Liver (tissue), 3 donors: ENCODE measurements at regions not wholly inside any gene's neighbourhood (a gene's known extent, or its start where the extent isn't known, plus 50 kb on each side); places are given as distances from the start of the nearest gene placed in this dataset.

Source experiments
- FOXA1 ChIP-seq: IDR thresholded peaks from 2 replicates; pipeline ENCODE4 v1.6.1; 2016; ENCODE audit warnings: antibody characterized with exemption
- HNF4A ChIP-seq, 2 donors: conservative IDR thresholded peaks; 2 replicates each; pipeline ENCODE4 v1.6.1; 2016; ENCODE audit warnings: antibody characterized with exemption in 2 of 2, mild to moderate bottlenecking in 2 of 2
- JUND ChIP-seq, 2 donors: IDR thresholded peaks; 2 replicates each; pipeline ENCODE4 v1.6.1; 2016; ENCODE audit warnings: antibody characterized with exemption in 2 of 2
- RAD21 ChIP-seq, 2 donors: IDR thresholded peaks; 2 replicates each; pipeline ENCODE4 v1.6.1; 2016; ENCODE audit warnings: antibody characterized with exemption in 2 of 2, mild to moderate bottlenecking in 2 of 2
- YY1 ChIP-seq: IDR thresholded peaks from 2 replicates; pipeline ENCODE4 v1.6.1; 2016; ENCODE audit warnings: antibody characterized with exemption, mild to moderate bottlenecking
- TF ChIP-seq, protein P1 (sequence below): fragments of 150-350 bp; IDR thresholded peaks from 2 replicates; pipeline ENCODE4 v1.5.1; 2017; ENCODE audit warnings: improper control_type of control experiment, low read depth, low read length; ENCODE audit not compliant: missing input control
- TF ChIP-seq, protein P2 (sequence below): IDR thresholded peaks from 2 replicates; pipeline ENCODE4 v1.6.1; 2016; ENCODE audit warnings: antibody characterized with exemption
- TF ChIP-seq, protein P3 (sequence below): IDR thresholded peaks from 2 replicates; pipeline ENCODE4 v1.6.1; 2016; ENCODE audit warnings: antibody characterized with exemption, mild to moderate bottlenecking
- donor health status: healthy.
- donor health status: healthy.

DNA sequence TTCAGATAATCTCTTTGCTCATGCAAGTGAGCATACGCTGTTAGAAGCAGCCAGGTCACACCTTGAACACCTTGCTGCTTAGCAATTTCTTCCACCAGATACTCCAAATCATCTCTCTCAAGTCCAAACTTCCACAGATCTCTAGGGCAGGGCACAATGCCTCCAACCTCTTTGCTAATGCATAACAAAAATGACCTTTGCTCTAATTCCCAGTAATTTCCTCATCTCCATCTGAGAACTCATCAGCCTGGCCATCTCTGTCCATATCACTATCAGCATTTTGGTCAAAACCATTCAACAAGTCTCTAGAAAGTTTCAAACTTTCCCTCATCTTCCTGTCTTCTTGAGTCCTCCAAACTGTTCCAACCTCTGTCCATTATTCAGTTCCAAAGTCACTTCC is 139.3 kb upstream of the NR4A3 start:
- TF ChIP-seq, protein P1, sequence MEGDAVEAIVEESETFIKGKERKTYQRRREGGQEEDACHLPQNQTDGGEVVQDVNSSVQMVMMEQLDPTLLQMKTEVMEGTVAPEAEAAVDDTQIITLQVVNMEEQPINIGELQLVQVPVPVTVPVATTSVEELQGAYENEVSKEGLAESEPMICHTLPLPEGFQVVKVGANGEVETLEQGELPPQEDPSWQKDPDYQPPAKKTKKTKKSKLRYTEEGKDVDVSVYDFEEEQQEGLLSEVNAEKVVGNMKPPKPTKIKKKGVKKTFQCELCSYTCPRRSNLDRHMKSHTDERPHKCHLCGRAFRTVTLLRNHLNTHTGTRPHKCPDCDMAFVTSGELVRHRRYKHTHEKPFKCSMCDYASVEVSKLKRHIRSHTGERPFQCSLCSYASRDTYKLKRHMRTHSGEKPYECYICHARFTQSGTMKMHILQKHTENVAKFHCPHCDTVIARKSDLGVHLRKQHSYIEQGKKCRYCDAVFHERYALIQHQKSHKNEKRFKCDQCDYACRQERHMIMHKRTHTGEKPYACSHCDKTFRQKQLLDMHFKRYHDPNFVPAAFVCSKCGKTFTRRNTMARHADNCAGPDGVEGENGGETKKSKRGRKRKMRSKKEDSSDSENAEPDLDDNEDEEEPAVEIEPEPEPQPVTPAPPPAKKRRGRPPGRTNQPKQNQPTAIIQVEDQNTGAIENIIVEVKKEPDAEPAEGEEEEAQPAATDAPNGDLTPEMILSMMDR, result no peak
- TF ChIP-seq YY1 (no peak), FOXA1 (no peak), HNF4A (conservative IDR thresholded peaks at IDR 0.05) (peak; percentile 15 to 37), RAD21 (IDR thresholded peaks at IDR 0.05) (no peak), JUND (IDR thresholded peaks at IDR 0.05) (no peak)
- TF ChIP-seq, protein P2, sequence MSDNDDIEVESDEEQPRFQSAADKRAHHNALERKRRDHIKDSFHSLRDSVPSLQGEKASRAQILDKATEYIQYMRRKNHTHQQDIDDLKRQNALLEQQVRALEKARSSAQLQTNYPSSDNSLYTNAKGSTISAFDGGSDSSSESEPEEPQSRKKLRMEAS, result no peak
- TF ChIP-seq, protein P3, sequence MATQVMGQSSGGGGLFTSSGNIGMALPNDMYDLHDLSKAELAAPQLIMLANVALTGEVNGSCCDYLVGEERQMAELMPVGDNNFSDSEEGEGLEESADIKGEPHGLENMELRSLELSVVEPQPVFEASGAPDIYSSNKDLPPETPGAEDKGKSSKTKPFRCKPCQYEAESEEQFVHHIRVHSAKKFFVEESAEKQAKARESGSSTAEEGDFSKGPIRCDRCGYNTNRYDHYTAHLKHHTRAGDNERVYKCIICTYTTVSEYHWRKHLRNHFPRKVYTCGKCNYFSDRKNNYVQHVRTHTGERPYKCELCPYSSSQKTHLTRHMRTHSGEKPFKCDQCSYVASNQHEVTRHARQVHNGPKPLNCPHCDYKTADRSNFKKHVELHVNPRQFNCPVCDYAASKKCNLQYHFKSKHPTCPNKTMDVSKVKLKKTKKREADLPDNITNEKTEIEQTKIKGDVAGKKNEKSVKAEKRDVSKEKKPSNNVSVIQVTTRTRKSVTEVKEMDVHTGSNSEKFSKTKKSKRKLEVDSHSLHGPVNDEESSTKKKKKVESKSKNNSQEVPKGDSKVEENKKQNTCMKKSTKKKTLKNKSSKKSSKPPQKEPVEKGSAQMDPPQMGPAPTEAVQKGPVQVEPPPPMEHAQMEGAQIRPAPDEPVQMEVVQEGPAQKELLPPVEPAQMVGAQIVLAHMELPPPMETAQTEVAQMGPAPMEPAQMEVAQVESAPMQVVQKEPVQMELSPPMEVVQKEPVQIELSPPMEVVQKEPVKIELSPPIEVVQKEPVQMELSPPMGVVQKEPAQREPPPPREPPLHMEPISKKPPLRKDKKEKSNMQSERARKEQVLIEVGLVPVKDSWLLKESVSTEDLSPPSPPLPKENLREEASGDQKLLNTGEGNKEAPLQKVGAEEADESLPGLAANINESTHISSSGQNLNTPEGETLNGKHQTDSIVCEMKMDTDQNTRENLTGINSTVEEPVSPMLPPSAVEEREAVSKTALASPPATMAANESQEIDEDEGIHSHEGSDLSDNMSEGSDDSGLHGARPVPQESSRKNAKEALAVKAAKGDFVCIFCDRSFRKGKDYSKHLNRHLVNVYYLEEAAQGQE, result no peak
